ENCODE measurements at regions not wholly inside any gene's neighbourhood (a gene's known extent, or its start where the extent isn't known, plus 50 kb on each side); places are given as distances from the start of the nearest gene placed in this dataset.

- H3K4me3 ChIP-seq, result no peak overlapping the region
These were observed 489.7 kb downstream of the EIPR1 start for GRCh38 chr2:2887772-2888387.

GRCh38 chr2:2886922-2887321 lies 490.7 kb downstream of the EIPR1 start:
- H3K4me3 ChIP-seq, result no peak overlapping the region
- H3K27ac ChIP-seq, result no peak overlapping the region

More at GRCh38 chr2:2887772-2888387, 489.7 kb downstream of the EIPR1 start:
- no peak overlapping the region for H3K27ac ChIP-seq

- H3K27ac ChIP-seq, result no peak overlapping the region
- H3K4me3 ChIP-seq, result no peak overlapping the region
These were observed 496.1 kb downstream of the EIPR1 start for GRCh38 chr2:2881499-2881898.

- H3K4me3 ChIP-seq, result no peak overlapping the region
- H3K27ac ChIP-seq, result no peak overlapping the region
These were observed 496.7 kb downstream of the EIPR1 start for GRCh38 chr2:2880938-2881337.

- Histone ChIP-seq H3K27ac (no peak overlapping the region), H3K4me3 (no peak overlapping the region)
These were observed 497.8 kb downstream of the EIPR1 start for GRCh38 chr2:2879781-2880180.

- no peak overlapping the region for H3K27ac ChIP-seq
- no peak overlapping the region for H3K4me3 ChIP-seq
These were observed 498.5 kb downstream of the EIPR1 start for GRCh38 chr2:2879071-2879470.

- H3K4me3 ChIP-seq, result no peak overlapping the region
These were observed 500.2 kb downstream of the EIPR1 start for GRCh38 chr2:2877427-2877826.

GRCh38 chr2:2876331-2877221 lies 501.0 kb downstream of the EIPR1 start:
- Histone ChIP-seq H3K4me3 (no peak overlapping the region), H3K27ac (no peak overlapping the region)

More at GRCh38 chr2:2877427-2877826, 500.2 kb downstream of the EIPR1 start:
- no peak overlapping the region for H3K27ac ChIP-seq

- no peak overlapping the region for H3K27ac ChIP-seq
- H3K4me3 ChIP-seq, result no peak overlapping the region
These were observed 501.8 kb downstream of the EIPR1 start for GRCh38 chr2:2875831-2876230.

GRCh38 chr2:2875296-2875695 lies 502.3 kb downstream of the EIPR1 start:
- Histone ChIP-seq H3K27ac (no peak overlapping the region), H3K4me3 (no peak overlapping the region)

- Histone ChIP-seq H3K4me3 (no peak overlapping the region), H3K27ac (no peak overlapping the region)
These were observed 502.8 kb downstream of the EIPR1 start for GRCh38 chr2:2874805-2875204.

GRCh38 chr2:2874341-2874740 lies 503.3 kb downstream of the EIPR1 start:
- H3K4me3 ChIP-seq, result no peak overlapping the region
- no peak overlapping the region for H3K27ac ChIP-seq

GRCh38 chr2:2873450-2873811 lies 504.2 kb downstream of the EIPR1 start:
- no peak overlapping the region for H3K4me3 ChIP-seq
- H3K27ac ChIP-seq, result no peak overlapping the region

GRCh38 chr2:2872713-2873449 lies 504.7 kb downstream of the EIPR1 start:
- Histone ChIP-seq H3K27ac (no peak overlapping the region), H3K4me3 (no peak overlapping the region)

- H3K27ac ChIP-seq, result no peak overlapping the region
- H3K4me3 ChIP-seq, result no peak overlapping the region
These were observed 505.4 kb downstream of the EIPR1 start for GRCh38 chr2:2872309-2872617.

- H3K4me3 ChIP-seq, result no peak overlapping the region
- H3K27ac ChIP-seq, result no peak overlapping the region
These were observed 505.9 kb downstream of the EIPR1 start for GRCh38 chr2:2871480-2872308.

GRCh38 chr2:2870106-2870505 lies 507.5 kb downstream of the EIPR1 start:
- no peak overlapping the region for H3K4me3 ChIP-seq
- no peak overlapping the region for H3K27ac ChIP-seq

GRCh38 chr2:2869553-2869952 lies 508.1 kb downstream of the EIPR1 start:
- H3K4me3 ChIP-seq, result no peak overlapping the region
- H3K27ac ChIP-seq, result no peak overlapping the region

- Histone ChIP-seq H3K27ac (no peak overlapping the region), H3K4me3 (no peak overlapping the region)
These were observed 509.5 kb downstream of the EIPR1 start for GRCh38 chr2:2868085-2868484.

GRCh38 chr2:2867397-2867979 lies 510.1 kb downstream of the EIPR1 start:
- no peak overlapping the region for H3K27ac ChIP-seq
- H3K4me3 ChIP-seq, result no peak overlapping the region

All from skin epidermis (tissue), 12 donors.